ENCODE measurements at regions not wholly inside any gene's neighbourhood (a gene's known extent, or its start where the extent isn't known, plus 50 kb on each side); places are given as distances from the start of the nearest gene placed in this dataset.

- no peak for DNase-seq
These were observed 877.2 kb upstream of the PCDH20 start for GRCh38 chr13:62292714-62293480.

- no peak for DNase-seq
These were observed 874.9 kb upstream of the PCDH20 start for GRCh38 chr13:62290542-62290941.

DNA sequence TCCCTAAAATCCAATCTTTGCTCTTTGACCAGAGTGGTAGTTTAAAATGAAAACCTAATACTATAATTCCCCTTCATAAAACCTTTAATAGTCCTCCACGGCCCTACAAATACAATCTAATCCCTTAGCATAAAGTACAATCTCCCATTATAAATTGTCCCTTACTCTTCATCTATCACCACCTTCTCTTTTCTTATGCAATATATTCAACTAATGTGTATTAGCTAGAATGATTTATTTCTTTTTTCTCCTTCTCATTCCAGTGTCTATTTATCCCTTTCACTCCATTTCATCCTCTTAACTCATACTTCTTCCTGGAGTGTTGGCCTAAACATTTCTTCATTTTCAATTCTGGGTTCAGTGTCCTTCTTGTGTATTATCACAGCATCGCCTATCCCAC is 872.1 kb upstream of the PCDH20 start:
- no peak for DNase-seq

DNA sequence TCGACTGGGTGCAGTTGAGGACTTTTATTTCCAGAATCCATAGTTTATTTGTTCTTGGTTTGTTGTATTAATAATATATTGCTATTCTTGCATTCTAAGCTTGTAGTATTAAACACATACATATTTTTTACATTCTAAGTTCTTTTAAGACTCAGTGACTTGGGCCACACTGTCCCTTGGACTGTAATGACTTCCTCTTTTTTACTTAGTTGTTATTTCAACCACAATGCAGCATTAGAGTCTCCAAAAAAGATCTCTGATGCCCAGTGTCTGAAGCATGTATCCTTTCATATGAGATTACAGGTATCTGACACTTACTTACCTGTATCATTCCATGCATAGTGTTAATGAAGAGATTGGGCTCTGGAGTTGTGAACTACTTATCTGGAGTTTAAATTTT is 864.9 kb upstream of the PCDH20 start:
- no peak for DNase-seq

DNA sequence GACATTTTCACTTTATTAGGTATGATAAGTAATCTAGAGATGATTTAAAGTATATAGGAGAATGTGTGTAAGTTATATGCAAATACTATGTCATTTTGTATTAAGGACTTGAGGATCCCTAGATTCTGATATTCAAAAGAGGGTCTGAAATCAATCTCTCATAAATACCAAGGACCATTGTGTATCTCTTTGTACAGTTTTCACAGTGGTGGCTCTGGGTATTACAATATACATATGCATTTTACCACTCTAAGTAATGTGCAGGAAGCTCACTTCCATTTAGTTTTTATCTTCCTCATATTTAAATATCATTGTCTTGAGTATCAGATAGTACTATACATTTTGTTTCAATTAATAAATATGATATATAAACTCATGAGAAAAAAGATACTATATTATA is 862.6 kb upstream of the PCDH20 start:
- no peak for DNase-seq

GRCh38 chr13:62251734-62252133 is 836.1 kb upstream of the PCDH20 start:
- DNase-seq: no peak

DNA sequence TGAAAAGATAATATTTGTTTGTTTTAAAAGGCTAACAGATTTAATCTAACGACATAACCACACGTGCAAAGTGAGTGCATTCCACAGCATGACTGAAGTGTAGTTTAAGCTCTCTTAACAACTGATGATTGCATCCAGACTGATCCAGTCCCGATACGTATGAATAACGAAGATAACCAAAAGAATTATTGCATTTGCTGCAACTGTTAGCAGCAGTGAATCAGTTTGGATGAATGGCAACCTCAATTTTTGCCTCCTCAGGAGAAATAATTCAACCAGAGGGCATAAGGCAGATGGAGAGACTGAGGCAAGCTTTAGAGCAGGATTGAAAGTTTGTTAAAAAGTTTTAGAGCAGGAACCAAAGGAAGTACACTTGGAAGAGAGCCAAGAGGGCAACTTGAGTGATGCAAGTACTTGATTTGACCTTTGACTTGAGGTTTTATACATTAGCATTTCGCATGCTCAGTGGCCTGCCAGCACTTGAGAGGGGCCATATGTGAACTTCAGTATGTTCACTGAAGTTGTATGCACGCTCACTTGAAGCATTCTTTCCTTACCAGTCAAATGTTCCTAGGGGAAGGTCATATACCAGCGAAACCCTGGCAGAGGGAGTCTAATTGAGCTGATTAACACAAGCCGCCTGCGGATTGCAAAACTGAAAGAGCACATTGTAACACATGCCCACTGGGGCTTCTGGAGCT is 835.0 kb upstream of the PCDH20 start:
- DNase-seq: no peak

- DNase-seq: no peak
These were observed 830.9 kb upstream of the PCDH20 start for GRCh38 chr13:62246581-62246980.

DNA sequence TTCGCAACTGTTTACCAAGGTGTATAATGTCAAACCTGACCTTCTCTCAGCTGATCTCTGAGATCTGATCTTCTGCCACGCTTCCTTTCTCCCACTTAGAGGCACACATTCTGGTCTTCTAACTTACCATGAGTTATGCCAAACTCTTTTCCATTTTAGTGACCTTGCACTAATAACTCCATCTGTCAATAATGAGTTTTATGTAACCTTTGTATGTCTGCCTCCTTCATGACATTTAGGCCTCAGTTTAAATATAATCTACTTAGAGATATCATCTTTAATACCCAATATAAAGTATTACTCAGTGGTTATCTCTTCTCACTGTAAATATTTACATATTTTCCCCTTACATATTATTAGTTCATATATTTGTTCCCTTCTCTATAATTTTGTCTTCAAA is 827.5 kb upstream of the PCDH20 start:
- no peak for DNase-seq

DNA sequence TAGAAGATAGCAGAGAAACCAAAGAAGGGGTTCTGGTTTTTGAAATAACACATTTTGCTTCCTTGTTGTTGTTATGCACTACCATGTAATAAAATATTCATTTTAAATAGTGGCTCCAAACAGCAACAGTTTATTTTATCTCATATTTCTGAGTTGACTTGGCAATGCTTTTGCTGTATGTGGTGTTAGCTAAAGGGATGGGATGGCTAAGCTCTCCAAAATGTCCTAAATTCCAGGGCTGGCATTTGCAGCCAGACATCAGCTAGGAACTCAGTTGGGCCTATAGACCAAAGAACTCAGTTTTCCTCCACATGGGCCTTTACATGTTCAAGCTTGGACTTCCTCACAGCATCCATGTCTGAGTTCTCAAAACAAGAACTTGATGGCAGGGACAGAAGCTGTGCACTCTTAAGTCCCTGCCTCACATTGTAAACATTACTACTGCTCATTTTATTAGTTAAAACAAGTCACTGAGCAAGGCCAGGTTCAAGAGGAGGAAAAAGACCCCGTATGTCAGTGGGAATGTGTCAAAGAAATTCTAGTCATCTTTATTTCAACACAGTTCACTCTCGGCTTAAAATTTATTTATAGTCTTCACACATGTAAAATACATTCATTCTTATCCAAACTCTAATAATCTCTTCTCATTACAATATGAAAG is 819.3 kb upstream of the PCDH20 start:
- DNase-seq: no peak

DNA sequence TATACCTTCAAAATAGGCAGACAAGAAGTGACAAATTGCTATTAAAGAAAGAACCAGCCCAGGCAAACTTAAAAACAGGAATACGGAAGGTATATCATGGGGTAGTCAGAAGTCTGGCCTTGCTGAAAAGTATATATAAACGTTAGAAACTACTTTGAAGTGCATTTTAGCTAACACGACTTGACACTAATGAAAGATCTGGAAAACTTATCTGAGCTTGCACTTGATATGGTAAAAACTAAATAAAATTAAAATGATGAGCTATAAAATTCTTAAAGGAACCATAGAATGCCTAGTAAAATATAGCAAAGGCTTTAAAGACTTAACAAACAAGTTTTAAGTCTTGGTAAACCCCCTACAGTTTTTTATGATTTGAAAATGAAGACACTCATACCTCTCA is 795.3 kb upstream of the PCDH20 start:
- no peak for DNase-seq

DNA sequence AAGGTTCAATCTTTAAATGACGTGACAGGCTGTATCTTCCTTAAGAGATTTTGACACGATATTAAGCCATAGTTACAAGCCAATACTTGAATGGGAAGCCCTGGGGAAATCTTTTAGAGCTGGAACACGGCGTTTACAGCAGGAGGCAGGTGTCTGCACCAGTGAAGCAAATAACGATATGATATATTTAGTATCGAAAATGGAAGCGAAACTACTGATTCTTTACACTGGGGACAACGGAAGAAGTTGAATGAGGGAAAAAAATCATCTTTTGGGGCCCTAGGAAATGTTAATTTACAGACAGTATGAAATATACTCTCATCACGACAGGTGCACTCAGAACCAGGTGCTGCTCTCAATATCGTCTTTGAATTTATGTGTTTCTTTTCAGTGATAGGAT is 793.9 kb upstream of the PCDH20 start:
- DNase-seq: no peak

DNA sequence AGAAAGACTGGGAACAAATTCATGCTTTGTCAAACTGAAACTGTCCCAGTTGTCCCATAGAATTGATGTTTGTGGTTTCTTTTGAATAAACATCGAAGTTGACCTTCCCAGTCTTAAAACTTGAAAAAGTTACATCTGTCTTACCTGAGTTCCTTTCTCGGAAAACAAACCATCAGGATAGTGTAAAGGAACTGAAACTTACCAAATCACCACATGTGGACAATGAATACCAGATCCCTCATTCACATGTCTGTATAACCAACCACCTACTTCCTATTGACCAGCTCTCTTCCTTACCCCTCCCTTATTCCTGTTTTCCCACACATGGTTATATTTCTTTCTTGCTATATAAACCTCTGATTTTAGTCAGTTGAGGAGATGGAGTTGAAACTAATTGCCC is 791.7 kb upstream of the PCDH20 start:
- no peak for DNase-seq

- no peak for DNase-seq
These were observed 790.5 kb upstream of the PCDH20 start for GRCh38 chr13:62206165-62206564.

GRCh38 chr13:62205273-62205672 is 789.6 kb upstream of the PCDH20 start:
- no peak for DNase-seq

- no peak for DNase-seq
These were observed 778.7 kb upstream of the PCDH20 start for GRCh38 chr13:62194371-62194770.

DNA sequence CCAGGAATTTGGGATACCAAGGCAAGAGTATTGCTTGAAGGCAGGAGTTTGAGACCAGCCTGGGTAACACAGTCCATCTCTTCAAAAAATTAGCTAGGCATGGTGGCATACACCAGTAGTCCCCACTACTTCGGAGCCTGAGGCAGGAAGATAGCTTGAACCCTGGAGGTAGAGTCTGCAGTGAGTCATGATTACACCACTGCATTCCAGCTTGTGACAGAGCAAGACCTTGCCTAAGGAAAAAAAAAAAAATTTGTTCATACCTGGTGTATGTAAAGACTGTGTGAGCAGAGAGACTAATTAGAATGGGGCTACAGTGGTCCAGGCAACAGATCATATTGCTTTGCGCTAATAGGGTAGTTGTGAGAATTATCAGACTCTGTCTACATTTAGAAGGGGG is 778.3 kb upstream of the PCDH20 start:
- no peak for DNase-seq

GRCh38 chr13:62185631-62186255 is 770.1 kb upstream of the PCDH20 start:
- no peak for DNase-seq

- DNase-seq: no peak
These were observed 760.4 kb upstream of the PCDH20 start for GRCh38 chr13:62176051-62176450.

GRCh38 chr13:62173958-62174357 is 758.3 kb upstream of the PCDH20 start:
- DNase-seq: no peak

- no peak for DNase-seq
These were observed 756.0 kb upstream of the PCDH20 start for GRCh38 chr13:62171697-62172096.

DNA sequence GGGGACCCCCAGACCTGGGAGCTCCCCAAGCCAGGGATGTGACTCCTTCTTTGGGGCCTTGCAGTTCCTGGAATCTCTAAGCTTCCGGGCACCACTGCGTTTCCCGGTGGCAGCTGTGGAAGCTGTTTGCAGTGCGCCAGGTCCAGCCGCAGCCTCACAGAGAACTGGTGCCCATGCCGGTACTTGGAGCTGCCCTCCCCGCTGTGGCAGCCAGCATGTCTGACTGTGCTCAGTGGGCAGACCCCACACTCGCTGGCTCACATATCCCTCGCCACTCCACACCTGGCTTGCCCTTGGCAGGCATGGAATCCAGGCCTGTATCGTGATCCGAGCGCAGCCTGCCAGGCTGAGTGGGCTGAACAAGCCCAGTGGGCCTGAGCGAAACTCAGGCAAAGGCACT is 753.2 kb upstream of the PCDH20 start:
- DNase-seq: no peak

DNA sequence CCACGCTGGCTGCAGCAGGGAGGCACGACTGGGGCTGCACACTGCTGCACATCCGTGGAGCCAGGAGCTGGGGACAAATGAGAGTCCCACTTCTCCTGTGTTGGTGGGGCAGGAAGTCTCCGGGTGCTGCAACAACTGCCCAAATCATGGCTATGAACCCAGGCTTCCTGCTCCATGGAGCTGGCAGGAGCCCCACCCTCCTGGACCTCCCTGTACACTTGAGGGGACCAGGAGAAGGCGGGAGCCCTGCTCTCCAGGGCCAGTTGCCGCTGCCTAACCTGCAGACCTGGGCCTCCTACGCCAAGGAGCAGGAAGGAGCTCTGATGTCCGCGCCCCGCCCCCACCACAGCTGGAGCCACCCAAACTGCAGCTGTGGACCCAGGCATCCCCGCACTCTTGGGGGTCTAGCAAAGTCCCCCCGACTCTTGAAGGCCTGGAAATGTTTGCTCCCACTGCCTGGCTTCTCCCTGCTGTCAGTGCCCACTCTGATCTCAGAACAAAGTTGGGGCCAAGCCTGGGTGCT is 752.1 kb upstream of the PCDH20 start:
- DNase-seq: no peak

All from hippocampal formation (tissue), 2 donors.